PC-9 (cell line): ENCODE measurements at regions not wholly inside any gene's neighbourhood (a gene's known extent, or its start where the extent isn't known, plus 50 kb on each side); places are given as distances from the start of the nearest gene placed in this dataset.

Experiments
- BruUV-seq: library from RNA; stranded (reverse); fragments of 400-500 nt; replicated peaks from 2 replicates; lab custom pipeline; 2021; lab: Mats Ljungman, UMichigan
- CTCF ChIA-PET: fragments of 300-600 bp; sonication (Branson Sonifier 250); formaldehyde crosslinking; loops from one replicate; lab custom pipeline; 2022; ENCODE audit warnings: antibody characterized with exemption; lab: Charles Lee
- POLR2A ChIA-PET: fragments of 300-600 bp; sonication (Branson Sonifier 250); formaldehyde crosslinking; loops from one replicate; lab custom pipeline; 2022; ENCODE audit warnings: antibody characterized with exemption; ENCODE audit not compliant: unreplicated experiment; lab: Charles Lee
- DNase-seq, 2 experiments: peaks; one replicate each; pipeline versions ENCODE4 v3.0.0 to v3.0.0-alpha.2; 2015 to 2022; ENCODE audit warnings: mixed read lengths in 1 of 2
- H2AFZ ChIP-seq: fragments of 200-600 bp; sonication (generic); 2 replicates; pipeline ENCODE4 v1.8.1; 2017; ENCODE audit warnings: antibody characterized with exemption
- H3F3A ChIP-seq: fragments of 200-600 bp; sonication (generic); 2 replicates; pipeline ENCODE4 v1.8.1; 2017; ENCODE audit warnings: antibody characterized with exemption, mild to moderate bottlenecking, low read depth; ENCODE audit not compliant: insufficient read depth
- H3K27ac ChIP-seq: fragments of 200-600 bp; sonication (generic); 2 replicates; pipeline ENCODE4 v1.6.1; 2016; ENCODE audit warnings: mixed run types
- H3K27me3 ChIP-seq: fragments of 200-600 bp; sonication (generic); 2 replicates; pipeline ENCODE4 v1.6.1; 2016; ENCODE audit warnings: low read depth, mixed run types; ENCODE audit not compliant: insufficient read depth
- H3K36me3 ChIP-seq: fragments of 200-600 bp; sonication (generic); 2 replicates; pipeline ENCODE4 v1.6.1; 2016; ENCODE audit warnings: low read depth, mixed run types
- H3K4me1 ChIP-seq: fragments of 200-600 bp; sonication (generic); replicated peaks from 2 replicates; pipeline ENCODE4 v1.6.1; 2016; ENCODE audit warnings: mixed run types; ENCODE audit not compliant: insufficient read depth
- H3K4me2 ChIP-seq: fragments of 200-600 bp; sonication (generic); 2 replicates; pipeline ENCODE4 v1.6.1; 2017; ENCODE audit warnings: mixed run types
- H3K4me3 ChIP-seq: fragments of 200-600 bp; sonication (generic); 2 replicates; pipeline ENCODE4 v1.6.1; 2016; ENCODE audit warnings: mixed run types
- H3K79me2 ChIP-seq: fragments of 200-600 bp; sonication (generic); 2 replicates; pipeline ENCODE4 v1.6.1; 2017; ENCODE audit warnings: low read depth, mixed run types
- H3K9me2 ChIP-seq: fragments of 200-600 bp; sonication (generic); 2 replicates; pipeline ENCODE4 v1.8.1; 2017; ENCODE audit warnings: mild to moderate bottlenecking; ENCODE audit not compliant: insufficient read depth
- H3K9me3 ChIP-seq: fragments of 200-600 bp; sonication (generic); 2 replicates; pipeline ENCODE4 v1.8.1; 2016; ENCODE audit warnings: low read depth; ENCODE audit not compliant: insufficient read depth
- H4K20me1 ChIP-seq: fragments of 200-600 bp; sonication (generic); 2 replicates; pipeline ENCODE4 v1.8.1; 2017; ENCODE audit not compliant: insufficient read depth
- EZH2 ChIP-seq: fragments of 200-600 bp; sonication (generic); IDR thresholded peaks from 2 replicates; pipeline ENCODE4 v1.8.0; 2017; ENCODE audit warnings: antibody characterized with exemption, low read depth
- intact Hi-C: fragments of 100-400 bp; cut with micrococcal nuclease; formaldehyde crosslinking; loops from one replicate; pipeline ENCODE4 v1.10.0; 2022; ENCODE audit not compliant: unreplicated experiment
- TF ChIP-seq, protein P1 (sequence below): fragments of 200-600 bp; sonication (generic); conservative IDR thresholded peaks from 2 replicates; pipeline ENCODE4 v1.6.1; 2017; ENCODE audit warnings: mixed run types, antibody characterized with exemption, mild to moderate bottlenecking, moderate library complexity

DNA sequence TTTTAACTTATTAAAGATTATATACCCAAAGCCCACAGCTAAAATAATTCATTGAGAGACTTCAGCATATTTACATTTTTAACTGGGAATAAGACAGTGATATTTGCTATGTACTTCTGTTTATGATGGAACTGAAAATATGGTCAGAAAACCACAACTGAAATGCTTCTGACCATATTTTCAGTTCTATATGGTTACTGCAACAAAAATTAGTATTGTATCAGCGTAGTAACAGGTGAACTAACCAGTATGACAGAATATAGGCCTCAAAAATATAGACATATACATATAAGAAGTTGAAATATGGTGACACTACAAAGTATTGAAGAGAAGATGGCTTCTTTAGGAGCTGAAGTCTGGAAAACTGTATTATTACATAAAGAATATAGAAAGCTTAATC, 857.4 kb downstream of the OLFM4 start:
- H3K9me2 ChIP-seq: no peaks in the 10 kb centered on the region
- no peaks in the 10 kb centered on the region for H3F3A ChIP-seq
- intact Hi-C loops: no loop called here
- no peaks in the 10 kb centered on the region for H3K27me3 ChIP-seq
- DNase-seq: no peak
- no peaks in the 10 kb centered on the region for H3K79me2 ChIP-seq
- BruUV-seq: no TSS peak
- no peaks in the 10 kb centered on the region for H3K9me3 ChIP-seq
- H3K4me3 ChIP-seq: no peak overlapping the region
- no peak overlapping the region for H3K27ac ChIP-seq
- H4K20me1 ChIP-seq: no peaks in the 10 kb centered on the region
- H2AFZ ChIP-seq: no peak overlapping the region
- H3K4me2 ChIP-seq: no peak overlapping the region
- H3K36me3 ChIP-seq: no peaks in the 10 kb centered on the region
- POLR2A ChIA-PET: no interaction called here
- TF ChIP-seq EZH2: no peak
- TF ChIP-seq, protein P1, sequence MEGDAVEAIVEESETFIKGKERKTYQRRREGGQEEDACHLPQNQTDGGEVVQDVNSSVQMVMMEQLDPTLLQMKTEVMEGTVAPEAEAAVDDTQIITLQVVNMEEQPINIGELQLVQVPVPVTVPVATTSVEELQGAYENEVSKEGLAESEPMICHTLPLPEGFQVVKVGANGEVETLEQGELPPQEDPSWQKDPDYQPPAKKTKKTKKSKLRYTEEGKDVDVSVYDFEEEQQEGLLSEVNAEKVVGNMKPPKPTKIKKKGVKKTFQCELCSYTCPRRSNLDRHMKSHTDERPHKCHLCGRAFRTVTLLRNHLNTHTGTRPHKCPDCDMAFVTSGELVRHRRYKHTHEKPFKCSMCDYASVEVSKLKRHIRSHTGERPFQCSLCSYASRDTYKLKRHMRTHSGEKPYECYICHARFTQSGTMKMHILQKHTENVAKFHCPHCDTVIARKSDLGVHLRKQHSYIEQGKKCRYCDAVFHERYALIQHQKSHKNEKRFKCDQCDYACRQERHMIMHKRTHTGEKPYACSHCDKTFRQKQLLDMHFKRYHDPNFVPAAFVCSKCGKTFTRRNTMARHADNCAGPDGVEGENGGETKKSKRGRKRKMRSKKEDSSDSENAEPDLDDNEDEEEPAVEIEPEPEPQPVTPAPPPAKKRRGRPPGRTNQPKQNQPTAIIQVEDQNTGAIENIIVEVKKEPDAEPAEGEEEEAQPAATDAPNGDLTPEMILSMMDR: no peak
- H3K4me1 ChIP-seq: no peaks in the 10 kb centered on the region
- CTCF ChIA-PET: no interaction called here

DNA sequence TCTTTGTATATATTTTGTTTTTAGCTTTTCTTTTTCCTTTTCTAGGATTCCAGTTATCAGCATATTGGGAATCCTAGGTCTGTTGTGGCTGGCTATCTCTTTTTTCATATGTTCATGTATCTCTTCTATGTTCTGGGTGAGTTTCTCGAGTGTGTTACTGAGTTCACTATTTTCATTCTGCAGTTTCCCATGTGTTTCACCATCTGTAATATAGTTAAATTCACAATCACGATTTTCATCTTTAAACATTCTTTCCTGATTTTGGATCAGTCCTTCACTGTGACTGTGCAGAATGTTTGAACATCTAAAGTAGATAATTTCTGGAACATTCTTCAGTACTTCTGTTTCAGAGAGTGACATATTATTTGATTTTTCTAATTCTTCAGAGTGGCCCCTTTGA, 862.1 kb downstream of the OLFM4 start:
- Histone ChIP-seq H3K27me3 (no peaks in the 10 kb centered on the region), H2AFZ (no peak overlapping the region), H3K9me2 (no peaks in the 10 kb centered on the region), H3K4me2 (no peak overlapping the region), H3K27ac (no peak overlapping the region), H3K36me3 (no peaks in the 10 kb centered on the region), H3K79me2 (no peaks in the 10 kb centered on the region), H3K4me3 (no peak overlapping the region), H3F3A (no peaks in the 10 kb centered on the region), H3K9me3 (no peaks in the 10 kb centered on the region), H4K20me1 (no peaks in the 10 kb centered on the region), H3K4me1 (no peaks in the 10 kb centered on the region)
- ChIA-PET CTCF (no interaction called here), POLR2A (no interaction called here)
- intact Hi-C loops: no loop called here
- no TSS peak for BruUV-seq
- TF ChIP-seq EZH2: no peak
- TF ChIP-seq, protein P1: no peak
- no peak for DNase-seq

DNA sequence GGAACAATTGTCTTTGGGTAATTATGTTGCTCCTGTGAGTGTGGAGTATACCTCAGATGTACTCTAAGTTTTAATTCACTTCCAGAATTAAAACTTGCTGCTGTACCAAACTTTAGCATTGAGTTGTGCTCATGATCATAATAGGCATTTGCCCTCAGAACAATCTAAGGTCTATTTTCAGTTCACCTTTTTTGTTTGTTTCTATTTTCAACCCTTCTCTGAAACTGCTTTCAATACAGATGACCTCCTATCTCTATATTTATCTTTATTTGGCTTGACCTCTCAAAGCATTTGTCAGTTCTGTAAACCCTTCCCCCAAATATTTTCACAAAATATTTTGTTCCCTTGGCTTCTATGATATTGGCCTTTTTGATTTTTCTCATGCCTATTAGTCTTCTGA, 873.0 kb downstream of the OLFM4 start:
- no peaks in the 10 kb centered on the region for H3K9me3 ChIP-seq
- no TSS peak for BruUV-seq
- intact Hi-C loops: no loop called here
- no peak overlapping the region for H2AFZ ChIP-seq
- DNase-seq: no peak
- no peaks in the 10 kb centered on the region for H3K27me3 ChIP-seq
- H3K9me2 ChIP-seq: no peaks in the 10 kb centered on the region
- H3K4me2 ChIP-seq: no peak overlapping the region
- no peaks in the 10 kb centered on the region for H3K79me2 ChIP-seq
- H4K20me1 ChIP-seq: no peaks in the 10 kb centered on the region
- CTCF ChIA-PET: no interaction called here
- H3K27ac ChIP-seq: no peak overlapping the region
- H3K36me3 ChIP-seq: no peaks in the 10 kb centered on the region
- no peaks in the 10 kb centered on the region for H3K4me1 ChIP-seq
- no peak for TF ChIP-seq EZH2
- TF ChIP-seq, protein P1: no peak
- POLR2A ChIA-PET: no interaction called here
- no peak overlapping the region for H3K4me3 ChIP-seq
- H3F3A ChIP-seq: no peaks in the 10 kb centered on the region
